ENCODE measurements at regions not wholly inside any gene's neighbourhood (a gene's known extent, or its start where the extent isn't known, plus 50 kb on each side); places are given as distances from the start of the nearest gene placed in this dataset.

DNA sequence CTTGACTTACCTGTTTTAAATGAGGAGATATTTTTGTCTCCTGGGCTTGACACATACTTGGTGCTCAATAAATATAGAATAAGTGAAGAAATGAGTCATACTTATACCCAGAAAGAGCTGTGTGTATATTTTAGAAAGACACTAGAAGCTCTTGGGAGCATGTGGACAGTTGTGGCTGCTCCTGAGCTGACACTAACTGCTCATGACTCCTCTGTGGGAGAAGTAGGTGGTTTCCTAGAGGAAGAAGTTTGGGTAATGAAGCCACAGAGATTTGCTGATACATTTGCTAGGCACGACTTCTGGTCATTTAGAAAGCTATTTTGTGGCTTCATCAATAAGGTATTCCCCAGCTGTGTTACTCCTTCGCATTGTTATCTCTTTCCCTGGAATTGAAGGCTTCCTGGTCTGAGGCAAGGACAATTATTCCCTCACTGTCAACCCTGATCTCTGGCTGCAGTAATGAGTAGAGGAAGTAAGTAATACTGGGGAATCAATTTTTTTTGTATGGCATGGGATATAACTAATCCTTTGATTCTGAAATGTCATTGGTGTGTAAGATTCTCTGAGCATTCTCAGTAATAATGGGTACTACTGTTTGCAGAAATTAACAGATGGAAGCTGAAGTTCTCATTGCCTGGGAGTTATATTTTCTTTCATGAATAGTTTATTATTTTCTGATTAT lies 79.6 kb upstream of the DCBLD2 start:
- Histone ChIP-seq H3K27ac (ENCODE audit: low read depth, low read length) (no peak overlapping the region), H3K9ac (ENCODE audit: low read length) (no peak overlapping the region), H3K4me3 (ENCODE audit: low read depth in 1 of 2, low read length in 2 of 2) (no peak overlapping the region), H3K27me3 (ENCODE audit: control insufficient read depth in 1 of 2, insufficient read depth in 2 of 2, low read length in 2 of 2) (no peaks in the 10 kb centered on the region), H3K36me3 (ENCODE audit: insufficient read depth, low read length) (no peaks in the 10 kb centered on the region), H3K9me3 (ENCODE audit: low read length) (no peaks in the 10 kb centered on the region), H3K4me1 (ENCODE audit: insufficient read depth, low read length) (no peaks in the 10 kb centered on the region)

DNA sequence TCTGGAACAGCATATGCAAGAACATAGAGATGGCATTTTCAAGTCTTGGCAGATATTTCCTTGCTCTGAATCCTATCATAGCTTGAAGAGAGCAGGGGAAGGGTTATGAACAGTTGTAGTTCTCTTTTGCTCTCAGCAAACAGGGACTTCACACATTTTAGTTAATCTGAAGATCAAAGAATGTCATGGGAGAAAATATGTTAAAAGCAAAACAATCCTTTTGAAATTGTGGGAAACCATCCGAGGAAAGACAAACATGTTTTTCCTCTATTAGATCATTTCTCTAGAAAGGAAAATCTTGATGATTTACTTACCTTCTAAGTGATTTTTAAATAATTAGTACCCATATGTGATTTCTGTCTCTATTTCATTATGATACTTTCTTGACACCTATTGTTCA lies 77.8 kb upstream of the DCBLD2 start:
- Histone ChIP-seq H3K9me3 (ENCODE audit: low read length) (no peaks in the 10 kb centered on the region), H3K4me1 (ENCODE audit: insufficient read depth, low read length) (no peaks in the 10 kb centered on the region), H3K27me3 (ENCODE audit: control insufficient read depth in 1 of 2, insufficient read depth in 2 of 2, low read length in 2 of 2) (no peaks in the 10 kb centered on the region), H3K36me3 (ENCODE audit: insufficient read depth, low read length) (no peaks in the 10 kb centered on the region), H3K9ac (ENCODE audit: low read length) (no peak overlapping the region), H3K27ac (ENCODE audit: low read depth, low read length) (no peak overlapping the region), H3K4me3 (ENCODE audit: low read depth in 1 of 2, low read length in 2 of 2) (no peak overlapping the region)

DNA sequence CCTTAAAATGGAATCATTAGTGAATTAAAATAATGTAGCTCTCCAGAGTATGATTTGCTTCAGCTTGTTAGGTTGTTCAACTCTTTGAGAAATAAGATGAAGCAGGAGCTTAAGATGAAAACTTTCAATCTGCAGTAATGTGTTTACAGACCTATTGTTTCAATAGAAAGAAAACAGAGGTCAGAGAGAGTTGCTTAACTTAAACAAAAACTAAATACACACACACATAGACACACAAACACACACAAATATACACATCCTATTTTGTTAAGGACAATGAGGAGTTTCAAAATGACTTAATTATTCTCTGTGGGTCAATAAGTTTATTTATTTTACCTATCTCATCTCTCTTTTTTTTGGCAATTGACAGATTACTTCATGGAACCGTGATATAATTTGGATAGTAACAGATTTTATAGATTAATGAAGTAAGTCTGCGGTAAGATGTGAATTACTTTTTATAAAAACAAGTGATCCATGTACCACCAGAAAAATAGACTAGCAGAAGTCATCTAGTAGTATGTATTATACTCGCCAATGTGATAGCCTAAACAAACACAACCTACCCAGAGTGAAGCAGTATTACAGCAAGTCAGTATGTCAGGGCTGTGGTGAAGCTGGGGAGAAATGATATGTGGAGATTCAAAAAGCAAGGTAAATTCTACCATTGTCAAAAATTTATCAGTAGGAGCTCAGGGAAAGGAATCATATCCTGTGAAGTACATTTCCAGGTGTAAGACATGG lies 76.7 kb upstream of the DCBLD2 start:
- H3K9me3 ChIP-seq (ENCODE audit: low read length), result no peaks in the 10 kb centered on the region
- H3K9ac ChIP-seq (ENCODE audit: low read length), result no peak overlapping the region
- H3K4me3 ChIP-seq (ENCODE audit: low read depth in 1 of 2, low read length in 2 of 2), result no peak overlapping the region
- no peaks in the 10 kb centered on the region for H3K36me3 ChIP-seq (ENCODE audit: insufficient read depth, low read length)
- no peaks in the 10 kb centered on the region for H3K4me1 ChIP-seq (ENCODE audit: insufficient read depth, low read length)
- no peaks in the 10 kb centered on the region for H3K27me3 ChIP-seq (ENCODE audit: control insufficient read depth in 1 of 2, insufficient read depth in 2 of 2, low read length in 2 of 2)
- no peak overlapping the region for H3K27ac ChIP-seq (ENCODE audit: low read depth, low read length)

DNA sequence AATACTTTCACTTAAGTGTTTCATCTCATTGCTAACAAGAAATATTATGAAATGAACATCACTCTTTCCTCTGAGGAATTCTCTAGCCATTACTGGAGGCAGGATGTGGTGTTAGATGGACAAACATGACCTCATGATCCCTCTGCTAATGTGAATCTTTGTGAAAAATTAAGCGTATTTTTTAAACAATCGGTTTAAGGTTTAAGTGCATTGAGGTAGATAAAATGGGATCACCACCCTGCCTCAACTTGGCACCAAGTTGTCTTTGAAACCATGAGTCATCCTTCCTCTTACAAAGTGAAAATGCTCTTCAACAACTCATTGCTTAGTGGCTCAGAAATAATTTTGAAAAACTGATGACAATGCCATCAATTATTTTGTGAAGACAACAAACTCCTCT lies 76.0 kb upstream of the DCBLD2 start:
- Histone ChIP-seq H3K27me3 (ENCODE audit: control insufficient read depth in 1 of 2, insufficient read depth in 2 of 2, low read length in 2 of 2) (no peaks in the 10 kb centered on the region), H3K4me1 (ENCODE audit: insufficient read depth, low read length) (no peaks in the 10 kb centered on the region), H3K27ac (ENCODE audit: low read depth, low read length) (no peak overlapping the region), H3K4me3 (ENCODE audit: low read depth in 1 of 2, low read length in 2 of 2) (no peak overlapping the region), H3K36me3 (ENCODE audit: insufficient read depth, low read length) (no peaks in the 10 kb centered on the region), H3K9ac (ENCODE audit: low read length) (no peak overlapping the region), H3K9me3 (ENCODE audit: low read length) (peaks cover 4% of the 10 kb centered on the region)

DNA sequence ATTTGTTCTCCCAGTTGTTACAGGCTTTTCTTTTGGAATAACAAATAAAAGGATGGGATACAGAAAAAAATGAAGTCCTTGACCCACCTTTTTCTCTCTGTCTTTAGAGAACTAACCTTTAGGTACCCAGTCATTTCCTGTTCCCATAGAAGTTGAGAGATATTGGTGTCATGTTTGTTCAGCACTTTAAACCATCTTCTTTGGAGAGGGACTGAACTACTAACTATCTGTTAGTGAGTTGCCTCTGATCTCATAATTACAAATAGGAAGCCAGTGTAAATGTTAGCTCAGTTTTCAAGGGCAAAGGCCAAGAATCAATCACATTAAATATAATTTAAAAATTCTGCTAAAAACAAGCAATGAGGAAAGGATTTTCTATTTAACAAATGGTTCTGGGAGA lies 72.9 kb upstream of the DCBLD2 start:
- Histone ChIP-seq H3K4me1 (ENCODE audit: insufficient read depth, low read length) (no peaks in the 10 kb centered on the region), H3K27ac (ENCODE audit: low read depth, low read length) (no peak overlapping the region), H3K9ac (ENCODE audit: low read length) (no peak overlapping the region), H3K4me3 (ENCODE audit: low read depth in 1 of 2, low read length in 2 of 2) (no peak overlapping the region), H3K36me3 (ENCODE audit: insufficient read depth, low read length) (no peaks in the 10 kb centered on the region), H3K9me3 (ENCODE audit: low read length) (peaks cover 4% of the 10 kb centered on the region), H3K27me3 (ENCODE audit: control insufficient read depth in 1 of 2, insufficient read depth in 2 of 2, low read length in 2 of 2) (no peaks in the 10 kb centered on the region)

DNA sequence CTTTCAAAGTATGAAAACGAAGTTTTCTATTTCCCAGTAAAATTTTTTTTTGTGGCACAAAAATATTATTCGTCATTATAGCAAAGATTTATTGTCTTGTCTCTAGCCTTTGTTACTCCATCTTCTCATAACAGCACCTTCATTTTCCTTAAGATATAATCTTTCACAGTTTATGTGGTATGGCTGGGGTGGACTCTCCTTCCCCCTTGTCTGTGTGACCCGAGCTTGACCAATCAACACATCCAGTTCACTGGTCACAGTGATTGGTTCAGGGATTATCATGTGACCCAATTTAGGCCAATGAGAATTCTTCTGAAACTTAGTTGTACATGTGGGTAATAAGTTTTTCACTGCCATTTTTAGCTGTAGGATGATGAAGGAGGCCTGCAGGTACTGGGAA lies 71.2 kb upstream of the DCBLD2 start:
- Histone ChIP-seq H3K9me3 (ENCODE audit: low read length) (peaks cover 4% of the 10 kb centered on the region), H3K4me3 (ENCODE audit: low read depth in 1 of 2, low read length in 2 of 2) (no peak overlapping the region), H3K36me3 (ENCODE audit: insufficient read depth, low read length) (no peaks in the 10 kb centered on the region), H3K4me1 (ENCODE audit: insufficient read depth, low read length) (no peaks in the 10 kb centered on the region), H3K9ac (ENCODE audit: low read length) (no peak overlapping the region), H3K27ac (ENCODE audit: low read depth, low read length) (no peak overlapping the region), H3K27me3 (ENCODE audit: control insufficient read depth in 1 of 2, insufficient read depth in 2 of 2, low read length in 2 of 2) (no peaks in the 10 kb centered on the region)

DNA sequence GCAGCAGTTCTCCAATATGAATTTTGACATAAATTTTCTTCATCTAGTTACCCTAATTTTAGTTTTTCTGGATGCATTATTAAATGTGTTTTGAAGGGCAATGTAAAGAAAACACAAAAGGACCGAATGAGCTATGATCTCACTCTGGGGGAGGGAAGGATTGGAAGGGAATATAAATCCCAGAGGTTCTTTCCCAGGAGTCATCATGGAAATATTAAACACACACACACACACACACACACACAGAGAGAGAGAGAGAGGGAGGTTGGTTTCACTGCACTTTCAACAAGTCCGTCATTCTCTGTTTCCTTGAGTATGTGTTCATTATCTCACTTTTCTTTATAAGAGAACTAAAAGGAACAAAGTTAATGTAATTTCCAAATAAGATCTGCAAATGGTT lies 70.7 kb upstream of the DCBLD2 start:
- Histone ChIP-seq H3K9me3 (ENCODE audit: low read length) (peaks cover 4% of the 10 kb centered on the region), H3K36me3 (ENCODE audit: insufficient read depth, low read length) (no peaks in the 10 kb centered on the region), H3K9ac (ENCODE audit: low read length) (no peak overlapping the region), H3K4me1 (ENCODE audit: insufficient read depth, low read length) (no peaks in the 10 kb centered on the region), H3K27me3 (ENCODE audit: control insufficient read depth in 1 of 2, insufficient read depth in 2 of 2, low read length in 2 of 2) (no peaks in the 10 kb centered on the region), H3K4me3 (ENCODE audit: low read depth in 1 of 2, low read length in 2 of 2) (no peak overlapping the region), H3K27ac (ENCODE audit: low read depth, low read length) (no peak overlapping the region)

DNA sequence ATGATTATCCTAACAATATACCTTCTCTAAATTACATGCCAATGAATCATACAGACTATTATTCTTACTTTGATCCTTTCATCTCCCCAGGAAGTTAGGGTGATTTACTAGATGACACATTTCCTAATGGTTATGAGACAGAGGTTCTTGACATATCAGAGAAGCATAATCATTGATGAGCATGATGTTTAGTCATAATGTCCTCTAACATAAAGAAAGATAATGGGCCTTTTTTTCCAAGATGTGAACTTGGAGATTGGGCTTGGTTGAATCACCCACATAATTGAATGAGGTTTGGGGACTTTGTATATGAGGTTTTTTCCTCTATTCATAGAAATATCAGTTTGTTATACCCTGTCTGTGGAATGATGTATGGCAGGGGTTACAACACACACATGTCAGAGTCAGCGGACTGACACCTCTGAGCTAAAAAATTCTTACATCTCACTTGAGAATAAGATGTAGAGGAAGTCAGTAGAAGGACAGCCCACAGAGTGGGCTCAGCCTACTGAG lies 69.7 kb upstream of the DCBLD2 start:
- H3K4me1 ChIP-seq (ENCODE audit: insufficient read depth, low read length), result no peaks in the 10 kb centered on the region
- peaks cover 4% of the 10 kb centered on the region for H3K9me3 ChIP-seq (ENCODE audit: low read length)
- no peaks in the 10 kb centered on the region for H3K27me3 ChIP-seq (ENCODE audit: control insufficient read depth in 1 of 2, insufficient read depth in 2 of 2, low read length in 2 of 2)
- no peak overlapping the region for H3K4me3 ChIP-seq (ENCODE audit: low read depth in 1 of 2, low read length in 2 of 2)
- no peaks in the 10 kb centered on the region for H3K36me3 ChIP-seq (ENCODE audit: insufficient read depth, low read length)
- no peak overlapping the region for H3K9ac ChIP-seq (ENCODE audit: low read length)
- H3K27ac ChIP-seq (ENCODE audit: low read depth, low read length), result no peak overlapping the region

DNA sequence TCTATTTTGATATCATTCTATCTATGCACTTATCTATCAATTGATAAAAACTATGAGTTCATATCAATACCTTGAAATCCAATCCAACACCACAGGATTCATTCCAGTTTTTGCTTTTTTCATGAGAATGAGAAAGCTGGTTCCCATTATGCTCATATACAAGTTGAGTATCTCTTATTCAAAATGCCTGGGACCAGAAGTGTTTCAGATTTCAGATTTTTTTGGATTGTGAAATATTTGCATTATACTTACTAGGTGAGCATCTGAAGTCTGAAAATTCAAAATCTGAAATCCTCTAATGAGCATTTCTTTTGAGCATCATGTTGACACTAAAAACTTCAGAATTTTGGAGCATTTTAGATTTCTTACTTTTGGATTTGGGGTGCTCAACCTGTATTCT lies 67.8 kb upstream of the DCBLD2 start:
- H3K36me3 ChIP-seq (ENCODE audit: insufficient read depth, low read length), result no peaks in the 10 kb centered on the region
- no peak overlapping the region for H3K4me3 ChIP-seq (ENCODE audit: low read depth in 1 of 2, low read length in 2 of 2)

DNA sequence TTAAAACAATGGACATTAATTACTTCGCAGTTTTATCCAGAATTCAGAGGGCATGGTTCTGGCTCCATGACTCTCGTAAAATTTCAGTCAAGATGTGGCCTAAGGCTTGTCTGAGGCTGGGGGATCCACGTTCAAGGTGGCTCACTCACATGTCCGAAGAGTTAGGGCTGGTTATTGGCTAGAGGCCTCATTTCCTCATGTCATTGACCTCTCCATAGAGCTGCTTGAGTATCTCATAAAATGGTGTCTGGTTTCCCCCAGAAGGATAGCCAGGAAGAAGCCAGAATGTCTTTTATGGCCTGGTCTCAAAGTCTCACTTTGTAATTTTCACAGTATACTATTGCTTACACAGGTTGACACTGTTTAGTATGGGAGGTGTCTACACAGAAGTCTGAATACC lies 67.3 kb upstream of the DCBLD2 start:
- H3K36me3 ChIP-seq (ENCODE audit: insufficient read depth, low read length), result no peaks in the 10 kb centered on the region
- H3K27me3 ChIP-seq (ENCODE audit: control insufficient read depth in 1 of 2, insufficient read depth in 2 of 2, low read length in 2 of 2), result no peaks in the 10 kb centered on the region

More for the DNA sequence above, 67.8 kb upstream of the DCBLD2 start:
- no peaks in the 10 kb centered on the region for H3K27me3 ChIP-seq (ENCODE audit: control insufficient read depth in 1 of 2, insufficient read depth in 2 of 2, low read length in 2 of 2)
- H3K4me1 ChIP-seq (ENCODE audit: insufficient read depth, low read length), result no peaks in the 10 kb centered on the region
- no peak overlapping the region for H3K9ac ChIP-seq (ENCODE audit: low read length)
- no peak overlapping the region for H3K27ac ChIP-seq (ENCODE audit: low read depth, low read length)
- H3K9me3 ChIP-seq (ENCODE audit: low read length), result peaks cover 4% of the 10 kb centered on the region

DNA sequence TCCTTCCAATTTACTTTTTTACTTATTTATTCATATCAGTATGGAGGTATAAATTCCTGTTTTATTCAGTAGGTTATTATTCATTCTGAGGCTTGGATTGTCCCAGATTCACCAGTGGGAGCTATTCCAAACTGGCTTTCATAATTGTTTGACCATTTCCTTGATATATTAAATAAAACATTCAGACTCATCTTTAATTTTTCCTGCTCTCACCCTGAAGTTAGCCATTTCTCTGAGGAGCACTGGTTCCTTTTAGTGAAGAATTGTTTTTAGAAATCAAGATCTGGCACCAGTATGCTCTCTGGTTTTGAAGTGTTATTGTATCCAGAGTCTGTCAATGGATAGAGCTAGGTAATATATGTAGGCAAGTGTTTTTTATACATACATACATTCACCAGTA lies 66.9 kb upstream of the DCBLD2 start:
- Histone ChIP-seq H3K27me3 (ENCODE audit: control insufficient read depth in 1 of 2, insufficient read depth in 2 of 2, low read length in 2 of 2) (no peaks in the 10 kb centered on the region), H3K9ac (ENCODE audit: low read length) (no peak overlapping the region), H3K9me3 (ENCODE audit: low read length) (peaks cover 4% of the 10 kb centered on the region), H3K27ac (ENCODE audit: low read depth, low read length) (no peak overlapping the region), H3K4me3 (ENCODE audit: low read depth in 1 of 2, low read length in 2 of 2) (no peak overlapping the region), H3K4me1 (ENCODE audit: insufficient read depth, low read length) (no peaks in the 10 kb centered on the region), H3K36me3 (ENCODE audit: insufficient read depth, low read length) (no peaks in the 10 kb centered on the region)

More for the DNA sequence above, 67.3 kb upstream of the DCBLD2 start:
- peaks cover 4% of the 10 kb centered on the region for H3K9me3 ChIP-seq (ENCODE audit: low read length)
- H3K4me1 ChIP-seq (ENCODE audit: insufficient read depth, low read length), result no peaks in the 10 kb centered on the region
- H3K27ac ChIP-seq (ENCODE audit: low read depth, low read length), result no peak overlapping the region
- H3K9ac ChIP-seq (ENCODE audit: low read length), result no peak overlapping the region
- no peak overlapping the region for H3K4me3 ChIP-seq (ENCODE audit: low read depth in 1 of 2, low read length in 2 of 2)

DNA sequence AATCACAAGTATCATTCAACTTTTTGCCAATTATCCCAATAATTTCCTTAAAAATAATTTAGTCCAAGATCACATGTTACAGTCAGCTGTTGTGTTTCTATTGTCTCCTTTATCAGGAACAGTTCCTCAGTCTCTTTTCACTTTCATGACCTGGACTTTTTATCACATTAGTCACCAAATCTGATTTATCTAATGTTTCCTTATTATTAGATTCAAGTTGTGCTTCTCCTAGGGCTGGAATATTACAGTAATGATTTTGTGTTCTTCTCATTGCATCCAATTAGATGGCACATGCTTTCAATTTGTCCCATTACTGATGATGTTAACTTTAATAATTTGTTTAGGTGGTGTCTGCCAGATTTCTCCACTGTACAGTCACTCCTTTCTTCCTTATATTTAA lies 66.3 kb upstream of the DCBLD2 start:
- H3K9ac ChIP-seq (ENCODE audit: low read length), result no peak overlapping the region
- no peaks in the 10 kb centered on the region for H3K4me1 ChIP-seq (ENCODE audit: insufficient read depth, low read length)
- H3K4me3 ChIP-seq (ENCODE audit: low read depth in 1 of 2, low read length in 2 of 2), result no peak overlapping the region
- no peaks in the 10 kb centered on the region for H3K27me3 ChIP-seq (ENCODE audit: control insufficient read depth in 1 of 2, insufficient read depth in 2 of 2, low read length in 2 of 2)
- peaks cover 2% of the 10 kb centered on the region for H3K9me3 ChIP-seq (ENCODE audit: low read length)
- no peaks in the 10 kb centered on the region for H3K36me3 ChIP-seq (ENCODE audit: insufficient read depth, low read length)
- H3K27ac ChIP-seq (ENCODE audit: low read depth, low read length), result no peak overlapping the region

Measured in muscle layer of colon (tissue), 2 donors.